ENCODE measurements at regions not wholly inside any gene's neighbourhood (a gene's known extent, or its start where the extent isn't known, plus 50 kb on each side); places are given as distances from the start of the nearest gene placed in this dataset.

GRCh38 chr1:232483826-232484225 is 146.1 kb downstream of the SIPA1L2 start:
- DNase-seq = no peak
- 83% methylated on average over 4 of the region's 4 CpGs for WGBS (ENCODE audit: low lambda C conversion rate)
- Histone ChIP-seq H3K9me3 (no peaks in the 10 kb centered on the region), H3K36me3 (replicated peaks in 1 of 2; ENCODE audit: control insufficient read depth in 1 of 2, insufficient read depth in 2 of 2, low read length in 1 of 2) (peaks cover 0 to 2% of the 10 kb centered on the region in 2 experiments), H3K9ac (no peak overlapping the region), H3K4me1 (ENCODE audit: control insufficient read depth in 1 of 2, insufficient read depth in 2 of 2, low read depth in 1 of 2, low read length in 1 of 2) (no peaks in the 10 kb centered on the region; a peak in 1 of 4 replicates), H3F3A (replicated peaks; ENCODE audit: insufficient read depth) (no peaks in the 10 kb centered on the region), H3K27ac (ENCODE audit: low read depth in 2 of 2, low read length in 1 of 2) (no peak overlapping the region), H2AFZ (ENCODE audit: low read depth) (no peak overlapping the region), H4K20me1 (ENCODE audit: insufficient read depth) (no peaks in the 10 kb centered on the region), H3K4me2 (no peak overlapping the region), H3K9me2 (no peaks in the 10 kb centered on the region), H3K27me3 (ENCODE audit: insufficient read depth) (no peaks in the 10 kb centered on the region), H3K79me2 (ENCODE audit: insufficient read depth) (no peaks in the 10 kb centered on the region), H3K4me3 (ENCODE audit: low read depth in 2 of 2, low read length in 1 of 2) (no peak overlapping the region)
- no peak for TF ChIP-seq GATA2 (CRISPR knock-in tag; IDR thresholded peaks at IDR 0.05)
- TF ChIP-seq GABPA (IDR thresholded peaks at IDR 0.05; ENCODE audit: low read depth) = no peak
- no peak for TF ChIP-seq FOXM1 (IDR thresholded peaks at IDR 0.05; ENCODE audit: low read depth)
- TF ChIP-seq FOSL2 (IDR thresholded peaks at IDR 0.05; ENCODE audit: borderline replicate concordance, low read depth) = no peak
- no peak for TF ChIP-seq POLR2AphosphoS5 (IDR thresholded peaks at IDR 0.05; ENCODE audit: low read depth, low read length)
- no peak for TF ChIP-seq JUND (IDR thresholded peaks at IDR 0.05)
- no peak for TF ChIP-seq RAD21 (IDR thresholded peaks at IDR 0.05; ENCODE audit: low read length)
- TF ChIP-seq NRF1 (IDR thresholded peaks at IDR 0.05; ENCODE audit: low read depth, low read length) = no peak
- TF ChIP-seq EP300 (IDR thresholded peaks at IDR 0.05; ENCODE audit: borderline replicate concordance in 1 of 2, low read depth in 1 of 2, low read length in 1 of 2) = no peak
- no peak for TF ChIP-seq SIN3A (IDR thresholded peaks at IDR 0.05; ENCODE audit: borderline replicate concordance, low read depth, low read length)
- CTCF ChIA-PET = interaction anchor here (1.0 kb wide), 1 partner anchor 10 kb away, joined by 3 read pairs; no protein-coding TSS in a partner anchor
- POLR2A ChIA-PET = no interaction called here

- no peaks in the 10 kb centered on the region; a peak in 1 of 4 replicates for H3K4me1 ChIP-seq (ENCODE audit: control insufficient read depth in 1 of 2, insufficient read depth in 2 of 2, low read depth in 1 of 2, low read length in 1 of 2)
- no peak overlapping the region for H3K4me3 ChIP-seq (ENCODE audit: low read depth in 2 of 2, low read length in 1 of 2)
- no peaks in the 10 kb centered on the region for H3F3A ChIP-seq (replicated peaks; ENCODE audit: insufficient read depth)
- no peaks in the 10 kb centered on the region for H3K27me3 ChIP-seq (ENCODE audit: insufficient read depth)
- no peak for DNase-seq
- H3K79me2 ChIP-seq (ENCODE audit: insufficient read depth) = no peaks in the 10 kb centered on the region
- H2AFZ ChIP-seq (ENCODE audit: low read depth) = no peak overlapping the region
- no peak overlapping the region for H3K4me2 ChIP-seq
- no peaks in the 10 kb centered on the region for H4K20me1 ChIP-seq (ENCODE audit: insufficient read depth)
- TF ChIP-seq POLR2AphosphoS5 (IDR thresholded peaks at IDR 0.05; ENCODE audit: low read depth, low read length) = no peak
- TF ChIP-seq FOSL2 (IDR thresholded peaks at IDR 0.05; ENCODE audit: borderline replicate concordance, low read depth) = no peak
- TF ChIP-seq MEF2A (IDR thresholded peaks at IDR 0.05; ENCODE audit: borderline replicate concordance, low read depth) = no peak
- no peak for TF ChIP-seq GABPA (IDR thresholded peaks at IDR 0.05; ENCODE audit: low read depth)
- TF ChIP-seq JUND (IDR thresholded peaks at IDR 0.05) = no peak
- no peak for TF ChIP-seq RFX5 (IDR thresholded peaks at IDR 0.05; ENCODE audit: low read length)
- TF ChIP-seq GATA2 (CRISPR knock-in tag; IDR thresholded peaks at IDR 0.05) = no peak
- no peak for TF ChIP-seq NFIC (IDR thresholded peaks at IDR 0.05; ENCODE audit: borderline replicate concordance)
- TF ChIP-seq, protein P1, sequence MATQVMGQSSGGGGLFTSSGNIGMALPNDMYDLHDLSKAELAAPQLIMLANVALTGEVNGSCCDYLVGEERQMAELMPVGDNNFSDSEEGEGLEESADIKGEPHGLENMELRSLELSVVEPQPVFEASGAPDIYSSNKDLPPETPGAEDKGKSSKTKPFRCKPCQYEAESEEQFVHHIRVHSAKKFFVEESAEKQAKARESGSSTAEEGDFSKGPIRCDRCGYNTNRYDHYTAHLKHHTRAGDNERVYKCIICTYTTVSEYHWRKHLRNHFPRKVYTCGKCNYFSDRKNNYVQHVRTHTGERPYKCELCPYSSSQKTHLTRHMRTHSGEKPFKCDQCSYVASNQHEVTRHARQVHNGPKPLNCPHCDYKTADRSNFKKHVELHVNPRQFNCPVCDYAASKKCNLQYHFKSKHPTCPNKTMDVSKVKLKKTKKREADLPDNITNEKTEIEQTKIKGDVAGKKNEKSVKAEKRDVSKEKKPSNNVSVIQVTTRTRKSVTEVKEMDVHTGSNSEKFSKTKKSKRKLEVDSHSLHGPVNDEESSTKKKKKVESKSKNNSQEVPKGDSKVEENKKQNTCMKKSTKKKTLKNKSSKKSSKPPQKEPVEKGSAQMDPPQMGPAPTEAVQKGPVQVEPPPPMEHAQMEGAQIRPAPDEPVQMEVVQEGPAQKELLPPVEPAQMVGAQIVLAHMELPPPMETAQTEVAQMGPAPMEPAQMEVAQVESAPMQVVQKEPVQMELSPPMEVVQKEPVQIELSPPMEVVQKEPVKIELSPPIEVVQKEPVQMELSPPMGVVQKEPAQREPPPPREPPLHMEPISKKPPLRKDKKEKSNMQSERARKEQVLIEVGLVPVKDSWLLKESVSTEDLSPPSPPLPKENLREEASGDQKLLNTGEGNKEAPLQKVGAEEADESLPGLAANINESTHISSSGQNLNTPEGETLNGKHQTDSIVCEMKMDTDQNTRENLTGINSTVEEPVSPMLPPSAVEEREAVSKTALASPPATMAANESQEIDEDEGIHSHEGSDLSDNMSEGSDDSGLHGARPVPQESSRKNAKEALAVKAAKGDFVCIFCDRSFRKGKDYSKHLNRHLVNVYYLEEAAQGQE (IDR thresholded peaks at IDR 0.05; ENCODE audit: low read depth, low read length) = no peak
- TF ChIP-seq FOXM1 (IDR thresholded peaks at IDR 0.05; ENCODE audit: low read depth) = no peak
- no peak for TF ChIP-seq NRF1 (IDR thresholded peaks at IDR 0.05; ENCODE audit: low read depth, low read length)
- TF ChIP-seq SMC3 (IDR thresholded peaks at IDR 0.05; ENCODE audit: low read depth, low read length) = no peak
- TF ChIP-seq RCOR1 (IDR thresholded peaks at IDR 0.05; ENCODE audit: low read length) = no peak
- TF ChIP-seq, protein P2, sequence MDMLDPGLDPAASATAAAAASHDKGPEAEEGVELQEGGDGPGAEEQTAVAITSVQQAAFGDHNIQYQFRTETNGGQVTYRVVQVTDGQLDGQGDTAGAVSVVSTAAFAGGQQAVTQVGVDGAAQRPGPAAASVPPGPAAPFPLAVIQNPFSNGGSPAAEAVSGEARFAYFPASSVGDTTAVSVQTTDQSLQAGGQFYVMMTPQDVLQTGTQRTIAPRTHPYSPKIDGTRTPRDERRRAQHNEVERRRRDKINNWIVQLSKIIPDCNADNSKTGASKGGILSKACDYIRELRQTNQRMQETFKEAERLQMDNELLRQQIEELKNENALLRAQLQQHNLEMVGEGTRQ (IDR thresholded peaks at IDR 0.05; ENCODE audit: borderline replicate concordance, low read depth, low read length) = no peak
- ChIA-PET POLR2A (no interaction called here), CTCF (no interaction called here)
- H3K27ac ChIP-seq (ENCODE audit: low read depth in 2 of 2, low read length in 1 of 2) = no peak overlapping the region
- no peaks in the 10 kb centered on the region for H3K9me3 ChIP-seq
- peaks cover 0 to 2% of the 10 kb centered on the region in 2 experiments for H3K36me3 ChIP-seq (replicated peaks in 1 of 2; ENCODE audit: control insufficient read depth in 1 of 2, insufficient read depth in 2 of 2, low read length in 1 of 2)
- no peaks in the 10 kb centered on the region for H3K9me2 ChIP-seq
- 77% methylated on average over 5 of the region's 5 CpGs for WGBS (ENCODE audit: low lambda C conversion rate)
- no peak overlapping the region for H3K9ac ChIP-seq
These were observed 148.8 kb downstream of the SIPA1L2 start for GRCh38 chr1:232481091-232481490.

Data from SK-N-SH (cell line).